Stromal cell of bone marrow (primary cell): ENCODE measurements at regions not wholly inside any gene's neighbourhood (a gene's known extent, or its start where the extent isn't known, plus 50 kb on each side); places are given as distances from the start of the nearest gene placed in this dataset.
"Not testable (repeated sequence)": the region's sequence is repeated elsewhere in the genome, so short reads cannot be mapped to it uniquely, and the experiment has no call there.

Experiments
- DNase-seq: peaks from one replicate; pipeline ENCODE4 v3.0.0-alpha.2; 2012; ENCODE audit warnings: low read depth

- peak; percentile 55 for DNase-seq
These were observed 166.8 kb upstream of the FRG1 start for GRCh38 chr4:189773909-189774308.

DNA sequence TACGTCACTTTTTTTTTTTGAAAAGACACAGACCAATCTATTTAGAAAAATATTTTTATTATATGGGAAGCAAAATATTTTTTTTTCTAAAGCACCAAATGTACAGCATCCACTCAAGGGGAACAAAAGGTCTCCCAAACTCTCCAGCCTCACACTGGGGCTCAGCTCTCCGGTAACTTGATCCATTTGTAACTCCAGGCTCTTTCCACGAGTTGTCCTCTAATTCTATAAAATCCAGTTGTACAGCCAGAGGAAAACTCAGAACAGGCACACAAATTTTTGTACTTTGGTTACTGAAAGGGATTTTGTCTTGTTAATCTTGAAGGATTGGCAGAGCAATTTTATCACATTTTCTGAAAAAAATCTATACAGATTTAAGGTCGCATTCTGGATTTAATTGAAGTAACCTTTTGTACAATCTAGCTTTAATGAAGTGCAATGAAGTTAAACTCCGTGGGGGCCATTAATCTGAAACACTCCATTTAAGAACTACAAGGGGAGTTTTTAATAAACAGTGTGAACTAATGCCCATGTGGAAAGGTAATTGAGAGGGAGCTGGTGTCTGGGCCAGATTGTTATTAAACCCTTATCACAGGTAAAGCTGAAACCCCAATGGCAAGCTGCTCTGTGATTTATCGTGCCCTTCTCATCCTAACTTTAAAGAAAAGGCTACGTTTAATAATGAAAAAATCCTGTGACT, 161.2 kb upstream of the FRG1 start:
- DNase-seq = no peak

DNA sequence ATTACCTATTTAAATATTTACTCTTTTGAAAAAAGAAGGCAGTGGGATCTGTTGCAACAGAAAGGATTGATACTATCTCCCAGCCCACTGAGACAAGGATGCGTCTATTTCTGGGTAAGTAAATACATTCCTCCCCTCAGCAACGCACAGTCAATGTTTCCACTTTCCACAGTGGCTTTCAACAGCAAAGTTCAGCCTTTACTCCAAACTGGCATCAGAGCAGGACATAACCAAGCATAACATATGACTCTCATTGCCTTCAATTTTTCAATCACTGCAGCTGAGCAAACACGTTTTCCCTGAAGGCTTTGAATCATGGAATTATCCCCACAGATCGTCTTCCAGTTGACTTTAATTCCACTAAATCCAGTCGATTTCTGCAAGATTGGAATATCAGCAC, 160.3 kb upstream of the FRG1 start:
- peak; percentile 27 for DNase-seq

DNA sequence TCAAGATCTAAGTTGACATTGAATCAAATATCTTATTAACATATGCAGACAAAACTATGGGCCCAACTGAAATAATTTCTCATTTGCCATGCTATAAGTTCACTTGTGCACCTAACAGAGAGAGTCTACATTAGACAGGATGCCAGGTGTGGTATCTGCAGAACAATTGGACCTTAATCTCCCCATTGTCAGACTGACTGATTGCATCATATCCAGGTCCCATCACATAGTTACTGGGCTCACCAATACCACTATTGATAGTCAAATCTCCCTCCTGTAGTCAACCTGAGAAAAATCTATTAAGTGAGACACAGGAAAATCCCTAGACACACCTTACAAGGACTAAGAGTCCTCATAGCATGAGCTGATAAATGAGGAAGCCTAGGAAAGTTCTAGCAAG, 156.0 kb upstream of the FRG1 start:
- DNase-seq = no peak

DNA sequence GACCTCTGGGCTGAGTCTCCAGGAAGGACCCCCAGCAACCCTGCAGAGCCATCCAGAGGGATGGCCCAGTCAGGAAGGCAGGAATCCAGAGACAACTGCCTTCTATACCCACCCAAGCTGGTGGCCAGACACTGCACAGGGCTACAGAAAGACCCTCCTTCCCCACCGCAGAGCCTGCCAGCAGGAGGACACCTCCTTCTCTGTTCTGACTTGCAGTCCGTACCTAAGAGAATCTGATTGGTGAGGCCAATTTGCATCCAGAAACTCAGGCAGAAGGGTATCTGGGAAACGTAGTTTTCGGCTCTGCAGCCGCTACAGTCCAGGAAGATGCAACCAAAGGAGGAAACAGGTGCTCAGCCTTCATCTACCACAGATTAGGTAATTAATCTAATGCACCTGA, 155.4 kb upstream of the FRG1 start:
- no peak for DNase-seq

DNA sequence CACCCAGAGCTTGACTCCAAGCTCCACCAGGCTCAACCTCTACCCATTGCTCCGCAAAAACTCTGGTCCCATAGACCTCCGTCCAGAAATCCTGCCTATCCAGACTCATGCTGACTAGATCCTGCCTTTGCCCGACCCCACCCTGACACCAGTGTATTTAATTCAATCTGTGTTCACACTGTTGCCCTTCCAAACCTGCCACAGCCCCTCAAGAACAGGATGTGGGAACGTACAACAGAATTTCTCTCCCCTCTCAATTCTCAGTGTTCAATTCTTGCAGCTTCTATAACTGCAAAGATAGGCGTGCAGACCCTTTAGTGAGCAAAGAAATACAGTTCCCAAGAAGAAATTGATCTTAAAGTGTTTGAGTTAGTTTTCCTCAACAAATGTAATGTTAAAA, 154.2 kb upstream of the FRG1 start:
- DNase-seq = no peak

- DNase-seq = no peak
These were observed 153.2 kb upstream of the FRG1 start for GRCh38 chr4:189787216-189788031.

DNA sequence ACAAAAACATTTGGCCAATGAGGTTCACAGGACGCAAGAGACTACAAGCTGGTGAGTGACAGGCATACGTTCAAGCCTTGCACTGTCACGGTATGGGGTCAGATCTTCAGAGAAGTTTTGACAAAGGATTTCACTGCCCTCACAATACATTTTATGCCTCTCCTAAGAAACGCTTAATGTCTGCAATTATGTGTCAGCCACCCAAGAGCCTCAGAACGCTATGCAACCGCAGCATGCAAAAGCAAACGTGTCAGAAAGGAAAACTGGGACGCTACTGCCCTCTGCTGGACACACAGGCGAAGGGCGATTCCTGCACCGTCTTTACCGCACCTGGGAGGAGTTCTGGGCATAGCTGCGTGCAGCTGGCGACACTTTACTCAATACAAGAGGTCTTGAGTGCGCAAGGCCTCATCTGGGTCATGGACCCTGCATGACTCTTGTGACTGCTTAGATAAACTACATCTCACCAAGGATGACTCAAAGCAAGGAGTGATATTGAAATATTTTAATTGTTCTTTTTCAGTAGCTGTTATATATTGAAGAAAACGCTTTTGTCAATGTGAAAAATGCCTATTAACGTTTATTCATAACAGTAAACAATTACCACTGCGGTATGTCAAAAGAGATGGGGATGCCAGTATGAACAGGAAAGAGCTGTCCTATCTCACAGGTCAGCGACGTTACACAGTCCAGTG, 147.6 kb upstream of the FRG1 start:
- peak; percentile 51 for DNase-seq

DNA sequence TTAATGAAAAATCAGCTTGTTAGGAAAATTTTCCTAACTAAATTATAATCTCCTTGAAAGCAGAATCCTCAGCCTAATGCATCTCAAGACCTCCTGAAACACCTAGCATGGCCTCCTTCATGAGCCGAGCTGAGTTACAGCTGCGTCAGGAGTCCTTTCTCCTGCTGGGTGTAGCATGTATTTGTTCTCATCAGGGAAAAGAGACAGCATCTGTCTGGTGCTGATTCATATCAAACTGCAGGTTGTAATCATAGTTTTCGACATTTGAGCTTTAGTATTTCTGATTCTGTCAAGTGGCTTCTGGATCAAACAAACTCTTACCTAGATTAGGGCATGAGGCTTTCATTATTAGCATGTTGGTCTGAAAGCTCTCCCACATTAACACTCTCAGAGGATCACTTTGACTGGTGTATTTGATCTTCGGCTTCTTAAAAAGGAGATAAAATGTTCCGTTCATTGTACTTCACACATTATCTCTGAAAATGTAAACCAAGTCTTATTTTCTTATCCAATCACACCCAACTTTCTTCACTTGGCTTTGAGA, 140.1 kb upstream of the FRG1 start:
- DNase-seq = no peak

GRCh38 chr4:189802884-189803283, 137.8 kb upstream of the FRG1 start:
- DNase-seq = no peak

DNA sequence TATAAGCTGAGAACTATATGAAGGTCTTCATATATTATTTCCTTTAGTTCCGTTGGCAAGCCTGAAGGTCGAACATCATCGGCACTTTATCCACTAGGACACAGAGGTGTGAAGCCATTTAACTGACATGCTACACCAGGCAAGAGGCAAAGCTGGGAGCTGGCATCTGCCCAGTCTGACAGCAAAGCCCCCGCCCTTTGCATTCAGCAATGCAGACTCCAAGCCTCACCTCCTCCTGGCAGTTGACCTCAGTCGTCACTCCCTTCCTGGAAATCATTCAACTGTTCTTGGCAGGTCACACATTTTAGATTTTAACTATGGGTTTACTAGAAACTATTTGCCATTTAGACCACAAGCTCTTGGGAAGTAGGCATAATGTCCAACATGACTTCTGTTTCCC, 135.8 kb upstream of the FRG1 start:
- no peak for DNase-seq

DNA sequence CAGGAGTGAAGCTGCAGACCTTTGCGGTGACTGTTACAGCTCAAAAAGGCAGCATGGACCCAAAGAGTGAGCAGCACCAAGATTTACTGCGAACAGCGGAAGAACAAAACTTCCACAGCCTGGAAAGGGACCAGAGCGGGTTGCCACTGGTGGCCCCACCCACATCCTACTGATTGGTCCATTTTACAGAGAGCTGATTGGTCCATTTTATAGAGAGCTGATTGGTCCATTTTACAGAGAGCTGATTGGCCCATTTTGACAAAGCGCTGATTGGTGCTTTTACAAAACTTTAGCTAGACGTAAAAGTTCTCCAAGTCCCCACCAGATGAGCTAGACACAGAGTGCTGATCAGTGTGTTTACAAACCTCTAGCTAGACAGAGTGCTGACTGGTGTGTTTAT, 134.2 kb upstream of the FRG1 start:
- no peak for DNase-seq

DNA sequence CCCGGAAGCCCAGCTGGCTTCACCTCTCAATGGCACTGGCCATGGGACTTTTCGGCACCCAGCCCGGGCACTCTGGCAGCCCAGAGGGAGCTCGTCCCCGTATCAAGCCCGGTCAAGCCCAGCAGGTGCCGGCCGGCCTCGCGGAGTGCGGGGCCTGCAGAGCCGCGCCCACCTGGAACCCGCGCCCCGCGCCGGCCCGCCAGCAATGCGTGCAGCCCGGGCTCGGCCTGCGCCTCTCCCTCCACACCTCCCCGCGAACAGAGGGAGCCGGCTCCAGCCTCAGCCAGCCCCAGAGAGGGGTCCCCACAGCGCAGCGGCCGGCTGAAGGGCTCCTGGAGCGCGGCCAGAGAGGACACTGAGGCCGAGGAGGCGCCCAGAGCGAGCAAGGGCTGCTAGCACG, 133.6 kb upstream of the FRG1 start:
- no peak for DNase-seq

DNA sequence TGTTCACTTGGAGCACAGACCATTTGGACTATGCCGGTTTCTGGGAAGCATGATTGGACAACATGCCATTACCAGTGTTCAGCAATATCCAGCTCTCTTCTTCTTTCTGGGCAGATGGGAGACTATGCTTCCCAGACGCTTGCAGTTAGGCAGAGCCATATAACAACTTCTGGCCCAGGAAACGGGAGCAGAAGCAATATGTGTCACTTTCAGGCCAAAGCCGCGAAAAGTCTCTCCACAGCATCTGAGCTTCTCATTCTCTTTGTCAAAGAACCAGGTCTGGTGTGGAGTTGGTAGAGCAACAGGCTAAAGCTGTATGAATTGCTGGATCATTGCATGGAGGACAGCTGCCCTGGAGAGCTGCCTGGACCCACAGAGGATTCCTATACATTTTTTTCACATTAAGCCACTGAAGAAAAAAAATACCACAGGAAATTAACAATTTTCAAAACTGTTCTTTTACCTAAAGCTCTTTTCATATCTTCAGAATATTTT, 131.4 kb upstream of the FRG1 start:
- no peak for DNase-seq

- DNase-seq = no peak
These were observed 130.8 kb upstream of the FRG1 start for GRCh38 chr4:189809839-189810238.

DNA sequence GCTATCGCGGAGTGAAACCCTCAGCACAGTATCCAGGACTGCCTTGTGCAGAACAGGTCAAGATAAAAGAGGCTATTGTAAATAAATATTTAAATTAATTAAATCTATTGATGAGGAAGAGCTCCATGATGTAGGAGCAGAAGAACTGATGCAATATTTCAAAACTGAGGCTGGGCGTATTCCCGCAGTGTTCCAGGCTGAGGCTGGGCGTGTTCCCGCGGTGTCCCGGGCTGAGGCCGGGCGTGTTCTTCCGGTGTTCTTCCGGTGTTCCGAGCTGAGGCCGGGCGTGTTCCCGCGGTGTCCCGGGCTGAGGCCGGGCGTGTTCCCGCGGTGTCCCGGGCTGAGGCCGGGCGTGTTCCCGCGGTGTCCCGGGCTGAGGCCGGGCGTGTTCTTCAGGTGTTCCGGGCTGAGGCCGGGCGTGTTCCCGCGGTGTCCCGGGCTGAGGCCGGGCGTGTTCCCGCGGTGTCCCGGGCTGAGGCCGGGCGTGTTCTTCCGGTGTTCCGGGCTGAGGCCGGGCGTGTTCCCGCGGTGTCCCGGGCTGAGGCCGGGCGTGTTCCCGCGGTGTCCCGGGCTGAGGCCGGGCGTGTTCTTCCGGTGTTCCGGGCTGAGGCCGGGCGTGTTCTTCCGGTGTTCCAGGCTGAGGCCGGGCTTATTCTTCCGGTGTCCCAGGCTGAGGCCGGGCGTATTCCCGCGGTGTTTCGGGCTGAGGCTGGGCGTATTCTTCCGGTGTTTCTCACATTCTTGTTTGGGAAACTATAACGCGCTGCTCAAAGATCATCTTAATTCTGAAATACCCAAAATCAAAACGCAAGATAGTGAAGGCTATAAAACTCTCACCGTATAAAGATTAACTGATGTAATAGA, 130.1 kb upstream of the FRG1 start:
- not testable (repeated sequence) for DNase-seq

- no peak for DNase-seq
These were observed 125.1 kb upstream of the FRG1 start for GRCh38 chr4:189815404-189816192.

- no peak for DNase-seq
These were observed 118.3 kb upstream of the FRG1 start for GRCh38 chr4:189822326-189822725.

DNA sequence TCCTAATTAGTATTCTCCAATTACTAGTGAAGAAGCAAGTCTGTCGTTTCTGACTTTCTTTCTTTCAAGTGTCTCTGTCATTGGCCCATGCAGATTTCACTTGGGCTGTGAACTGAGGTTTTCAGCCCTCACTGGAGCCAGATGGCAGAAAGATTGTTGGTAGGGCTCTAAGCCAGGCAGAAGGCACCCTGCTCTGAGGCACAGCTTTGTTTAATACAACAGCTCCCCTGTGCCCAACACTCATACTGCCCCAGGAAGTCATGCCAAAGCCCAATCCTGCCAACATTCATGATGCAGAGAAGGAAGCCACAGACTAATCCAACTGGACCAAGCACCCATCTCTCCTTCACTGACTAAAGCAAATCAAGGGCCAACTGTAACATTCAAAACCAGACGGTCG, 117.1 kb upstream of the FRG1 start:
- DNase-seq = no peak

GRCh38 chr4:189825466-189825865, 115.2 kb upstream of the FRG1 start:
- DNase-seq = no peak

- DNase-seq = no peak
These were observed 114.0 kb upstream of the FRG1 start for GRCh38 chr4:189826657-189827056.
